ENCODE measurements at regions not wholly inside any gene's neighbourhood (a gene's known extent, or its start where the extent isn't known, plus 50 kb on each side); places are given as distances from the start of the nearest gene placed in this dataset.

DNA sequence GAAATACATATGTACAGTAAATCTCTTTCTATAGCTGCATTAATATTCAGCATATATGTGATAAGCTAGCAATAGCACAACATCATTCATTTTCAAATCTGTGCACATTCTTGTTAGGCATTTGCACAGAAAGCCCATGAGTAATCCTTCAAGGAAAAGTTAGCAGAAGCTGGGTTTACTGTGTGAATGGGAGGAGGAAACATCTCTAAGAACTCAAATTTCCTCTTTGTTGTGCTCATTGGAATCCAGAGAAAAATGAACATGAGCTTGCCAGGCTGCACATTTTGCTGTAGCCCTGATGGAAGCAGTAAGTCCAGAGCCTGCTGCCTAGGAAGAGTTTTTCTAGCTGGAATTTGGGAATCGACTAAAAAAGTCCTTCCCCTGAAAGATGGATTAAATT lies 214.2 kb upstream of the FOXD3 start:
- H3K4me3 ChIP-seq, result no peak overlapping the region
- ATAC-seq, result no peak
- DNase-seq, result no peak
- TF ChIP-seq CTCF (IDR thresholded peaks at IDR 0.05), result no peak
- no peaks in the 10 kb centered on the region for H3K27me3 ChIP-seq (ENCODE audit: low read depth)
- H3K4me1 ChIP-seq, result no peaks in the 10 kb centered on the region
- H3K9me3 ChIP-seq, result no peaks in the 10 kb centered on the region
- H3K27ac ChIP-seq, result no peak overlapping the region
- H3K36me3 ChIP-seq, result no peaks in the 10 kb centered on the region
- intact Hi-C loops (cut with DNase I), result no loop called here

DNA sequence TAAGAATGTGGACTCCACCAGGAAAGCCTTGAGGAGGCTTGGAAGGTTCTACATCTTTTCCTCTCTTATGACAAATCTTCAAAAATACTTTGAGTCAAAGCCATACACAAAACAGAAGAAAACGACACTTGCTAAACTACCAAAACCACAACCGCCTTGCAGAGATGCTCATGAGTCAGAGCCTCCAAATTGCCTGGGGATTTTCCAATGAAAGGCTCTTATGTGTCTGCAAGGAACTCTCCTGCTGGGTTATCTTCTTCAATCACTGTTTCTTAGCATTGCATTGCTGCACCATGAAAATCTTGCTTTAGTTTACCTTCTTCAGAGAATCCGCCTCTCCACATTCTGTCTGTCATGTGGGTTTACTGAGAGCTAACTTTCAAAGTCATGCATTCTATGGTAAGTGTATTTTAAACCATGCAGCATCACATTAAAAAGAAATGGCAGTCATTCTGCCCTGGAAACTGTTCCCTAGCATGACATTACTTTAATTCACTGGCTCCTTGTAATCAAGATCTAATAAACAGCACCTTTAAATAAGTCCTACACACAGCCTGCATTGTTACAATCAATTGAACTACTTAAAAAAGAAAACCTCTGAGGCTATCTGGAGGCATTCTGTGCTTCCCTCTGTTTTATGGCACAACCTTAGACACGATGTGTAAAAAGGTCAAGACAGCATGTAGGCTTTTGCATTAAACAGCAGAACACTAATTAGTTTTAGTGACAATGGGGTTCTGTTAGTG lies 210.0 kb upstream of the FOXD3 start:
- no peaks in the 10 kb centered on the region for H3K36me3 ChIP-seq
- TF ChIP-seq CTCF (IDR thresholded peaks at IDR 0.05), result no peak
- H3K4me1 ChIP-seq, result no peaks in the 10 kb centered on the region
- no peak overlapping the region for H3K27ac ChIP-seq
- H3K4me3 ChIP-seq, result no peak overlapping the region
- no peak for ATAC-seq
- H3K9me3 ChIP-seq, result no peaks in the 10 kb centered on the region
- intact Hi-C loops (cut with DNase I), result no loop called here
- H3K27me3 ChIP-seq (ENCODE audit: low read depth), result no peaks in the 10 kb centered on the region
- DNase-seq, result no peak

- DNase-seq, result no peak
- Histone ChIP-seq H3K4me1 (no peaks in the 10 kb centered on the region), H3K4me3 (no peak overlapping the region), H3K36me3 (no peaks in the 10 kb centered on the region), H3K27me3 (ENCODE audit: low read depth) (no peaks in the 10 kb centered on the region), H3K9me3 (no peaks in the 10 kb centered on the region), H3K27ac (no peak overlapping the region)
- intact Hi-C loops (cut with DNase I), result no loop called here
- no peak for TF ChIP-seq CTCF (IDR thresholded peaks at IDR 0.05)
- no peak for ATAC-seq
Observed at GRCh38 chr1:63115527-63115926, 206.8 kb upstream of the FOXD3 start.

DNA sequence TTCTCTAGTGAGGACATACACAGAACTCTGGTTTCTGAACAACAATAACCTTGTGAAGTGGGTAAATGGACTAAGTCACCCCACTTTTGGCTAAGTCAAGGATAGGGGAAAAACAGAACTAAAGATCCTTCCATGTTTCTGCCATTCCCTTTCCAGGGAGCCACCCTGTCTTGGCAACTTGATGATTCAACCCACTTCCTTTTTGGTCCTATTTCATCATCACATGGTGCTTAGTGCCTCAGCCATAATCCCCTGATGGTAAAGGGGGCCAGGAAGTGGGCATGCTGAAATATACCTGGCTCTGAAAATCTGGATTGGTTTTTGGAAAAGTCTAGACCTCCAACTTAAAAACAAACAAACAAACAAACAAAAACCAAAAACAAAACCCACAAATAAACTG lies 206.4 kb upstream of the FOXD3 start:
- TF ChIP-seq CTCF (IDR thresholded peaks at IDR 0.05), result no peak
- no peak for DNase-seq
- Histone ChIP-seq H3K4me1 (no peaks in the 10 kb centered on the region), H3K4me3 (no peak overlapping the region), H3K27ac (no peak overlapping the region), H3K9me3 (no peaks in the 10 kb centered on the region), H3K36me3 (no peaks in the 10 kb centered on the region), H3K27me3 (ENCODE audit: low read depth) (no peaks in the 10 kb centered on the region)
- no peak for ATAC-seq
- intact Hi-C loops (cut with DNase I), result no loop called here

GRCh38 chr1:63119575-63120155 lies 202.7 kb upstream of the FOXD3 start:
- Histone ChIP-seq H3K4me3 (no peak overlapping the region), H3K27ac (no peak overlapping the region), H3K4me1 (no peaks in the 10 kb centered on the region), H3K27me3 (ENCODE audit: low read depth) (no peaks in the 10 kb centered on the region), H3K9me3 (no peaks in the 10 kb centered on the region), H3K36me3 (no peaks in the 10 kb centered on the region)
- intact Hi-C loops (cut with DNase I), result no loop called here
- TF ChIP-seq CTCF (IDR thresholded peaks at IDR 0.05), result no peak
- ATAC-seq, result no peak
- no peak for DNase-seq

Measured in lower lobe of right lung (tissue), 2 donors.